Fibroblast of the conjunctiva (primary cell): ENCODE measurements at regions not wholly inside any gene's neighbourhood (a gene's known extent, or its start where the extent isn't known, plus 50 kb on each side); places are given as distances from the start of the nearest gene placed in this dataset.

Experiments used
- DNase-seq: peaks from one replicate; pipeline ENCODE4 v3.0.0-alpha.2; 2010; ENCODE audit warnings: low read depth

GRCh38 chr2:56707650-56708049 lies 523.9 kb downstream of the CCDC85A start:
- no peak for DNase-seq

- DNase-seq, result no peak
These were observed 525.4 kb downstream of the CCDC85A start for GRCh38 chr2:56709181-56709580.

- DNase-seq, result peak; percentile 14
These were observed 529.4 kb downstream of the CCDC85A start for GRCh38 chr2:56713161-56713676.

- no peak for DNase-seq
These were observed 530.2 kb downstream of the CCDC85A start for GRCh38 chr2:56713978-56714377.

GRCh38 chr2:56714400-56714799 lies 530.6 kb downstream of the CCDC85A start:
- no peak for DNase-seq

GRCh38 chr2:56715683-56716082 lies 531.9 kb downstream of the CCDC85A start:
- no peak for DNase-seq

GRCh38 chr2:56718413-56718812 lies 534.6 kb downstream of the CCDC85A start:
- no peak for DNase-seq

- DNase-seq, result no peak
These were observed 545.4 kb downstream of the CCDC85A start for GRCh38 chr2:56729212-56729611.

GRCh38 chr2:56732946-56733345 lies 549.2 kb downstream of the CCDC85A start:
- no peak for DNase-seq

GRCh38 chr2:56739413-56739812 lies 555.6 kb downstream of the CCDC85A start:
- no peak for DNase-seq

- DNase-seq, result peak; percentile 78
These were observed 557.9 kb downstream of the CCDC85A start for GRCh38 chr2:56741601-56742102.

GRCh38 chr2:56743807-56744206 lies 560.0 kb downstream of the CCDC85A start:
- no peak for DNase-seq

- DNase-seq, result peak; percentile 39
These were observed 565.5 kb downstream of the CCDC85A start for GRCh38 chr2:56749152-56749752.

- no peak for DNase-seq
These were observed 569.4 kb downstream of the CCDC85A start for GRCh38 chr2:56753182-56753581.

GRCh38 chr2:56754066-56754615 lies 570.4 kb downstream of the CCDC85A start:
- no peak for DNase-seq

GRCh38 chr2:56754627-56755026 lies 570.8 kb downstream of the CCDC85A start:
- no peak for DNase-seq

- DNase-seq, result no peak
These were observed 574.2 kb downstream of the CCDC85A start for GRCh38 chr2:56757884-56758545.

GRCh38 chr2:56763683-56764082 lies 579.9 kb downstream of the CCDC85A start:
- no peak for DNase-seq

- no peak for DNase-seq
These were observed 585.2 kb downstream of the CCDC85A start for GRCh38 chr2:56768973-56769372.

- DNase-seq, result no peak
These were observed 586.7 kb downstream of the CCDC85A start for GRCh38 chr2:56770490-56770889.

GRCh38 chr2:56784046-56784445 lies 600.3 kb downstream of the CCDC85A start:
- DNase-seq, result no peak

- no peak for DNase-seq
These were observed 617.4 kb downstream of the CCDC85A start for GRCh38 chr2:56801214-56801613.

GRCh38 chr2:56801770-56802169 lies 618.0 kb downstream of the CCDC85A start:
- no peak for DNase-seq
